HepG2 (cell line): ENCODE measurements at regions not wholly inside any gene's neighbourhood (a gene's known extent, or its start where the extent isn't known, plus 50 kb on each side); places are given as distances from the start of the nearest gene placed in this dataset.

Experiments used
- ATAC-seq: fragments of 200-7000 bp; cut with Tn5 transposase; 3 replicates; pipeline ENCODE4 v1.9.1; 2020; ENCODE audit warnings: mild to moderate bottlenecking, moderate library complexity
- BruUV-seq: library from RNA; stranded (reverse); fragments of 400-500 nt; replicated peaks from 2 replicates; lab custom pipeline; 2021; lab: Mats Ljungman, UMichigan
- CTCF ChIA-PET: fragments of 300-600 bp; formaldehyde crosslinking; extraction: SDS; loops from one replicate; lab custom pipeline; 2021; ENCODE audit warnings: low total read pairs, inconsistent platforms, low intra/inter-chr PET ratio; lab: Yijun Ruan, JAX
- POLR2A ChIA-PET: fragments of 350-600 bp; sonication (Branson Sonifier 250); formaldehyde crosslinking; loops from one replicate; lab custom pipeline; 2020; ENCODE audit warnings: antibody characterized with exemption, inconsistent platforms; lab: Yijun Ruan, JAX
- DNase-seq: peaks from one replicate; pipeline ENCODE4 v3.0.0-alpha.2; 2015; ENCODE audit warnings: low spot score
- FAIRE-seq: peaks from 3 replicates; lab custom pipeline; 2011; peaks lifted over from hg19 to GRCh38; lab: Jason Lieb, UNC
- H2AFZ ChIP-seq: one replicate; pipeline ENCODE4 v1.6.1; 2011; ENCODE audit warnings: low read length, inconsistent platforms
- H3K27ac ChIP-seq: fragments of 300-600 bp; 3 replicates; pipeline ENCODE4 v1.8.0; 2011; ENCODE audit warnings: mixed run types, mild to moderate bottlenecking, mixed read lengths, low read length, inconsistent platforms; ENCODE audit not compliant: insufficient read depth; ENCODE audit errors: extremely low read length
- H3K27me3 ChIP-seq, 2 experiments: fragments of 200-600 bp in 1 of 2; 2 replicates in 1 of 2; 3 replicates in 1 of 2; pipeline versions ENCODE4 v1.6.0 to v1.8.0; 2011; ENCODE audit warnings: low read length in 2 of 2, mild to moderate bottlenecking in 2 of 2, moderate library complexity in 2 of 2, inconsistent platforms in 1 of 2; ENCODE audit not compliant: insufficient read depth in 2 of 2, control insufficient read depth in 1 of 2
- H3K36me3 ChIP-seq, 2 experiments: fragments of 200-600 bp in 1 of 2; replicated peaks in 1 of 2; 2 replicates in 1 of 2; 3 replicates in 1 of 2; pipeline versions ENCODE4 v1.5.1 to v1.8.0; 2011; ENCODE audit warnings: low read length in 2 of 2, inconsistent platforms in 1 of 2; ENCODE audit not compliant: insufficient read depth in 2 of 2, control insufficient read depth in 1 of 2
- H3K4me1 ChIP-seq: 2 replicates; pipeline ENCODE4 v1.5.1; 2012; ENCODE audit warnings: low read length, inconsistent platforms; ENCODE audit not compliant: insufficient read depth
- H3K4me2 ChIP-seq: 2 replicates; pipeline ENCODE4 v1.6.0; 2011; ENCODE audit warnings: low read depth, low read length, inconsistent platforms
- H3K4me3 ChIP-seq, 3 experiments: fragments of 200-600 bp in 1 of 3; sonication (generic), shearing (Covaris generic) in 1 of 3; replicated peaks in 1 of 3; 2 replicates each; pipeline ENCODE4 v1.5.1; 2011 to 2016; ENCODE audit warnings: low read length in 3 of 3, inconsistent platforms in 2 of 3, low read depth in 2 of 3, mild to moderate bottlenecking in 2 of 3, control low read depth in 1 of 3, mixed read lengths in 1 of 3; ENCODE audit not compliant: insufficient read depth in 1 of 3
- H3K79me2 ChIP-seq: one replicate; pipeline ENCODE4 v1.6.1; 2011; ENCODE audit warnings: low read length, inconsistent platforms; ENCODE audit not compliant: insufficient read depth
- H3K9ac ChIP-seq: 2 replicates; pipeline ENCODE4 v1.6.0; 2011; ENCODE audit warnings: mild to moderate bottlenecking, low read depth, low read length, inconsistent platforms; ENCODE audit not compliant: insufficient read depth
- H3K9me3 ChIP-seq: 2 replicates; pipeline ENCODE4 v1.5.1; 2012; ENCODE audit warnings: mild to moderate bottlenecking, low read length
- H4K20me1 ChIP-seq: 2 replicates; pipeline ENCODE4 v1.6.0; 2011; ENCODE audit warnings: inconsistent platforms, mild to moderate bottlenecking, low read length, moderate library complexity; ENCODE audit not compliant: insufficient read depth
- BRF2 ChIP-seq: sonication (generic); formaldehyde crosslinking; IDR thresholded peaks from 2 replicates; pipeline ENCODE4 v1.8.1; 2022; ENCODE audit warnings: mild to moderate bottlenecking, missing genetic modification reagents
- CEBPG ChIP-seq: IDR thresholded peaks from 2 replicates; pipeline ENCODE4 v1.6.1; 2016
- CENPT ChIP-seq: sonication (generic); formaldehyde crosslinking; IDR thresholded peaks from 2 replicates; pipeline ENCODE4 v1.8.0; 2022; ENCODE audit warnings: low read depth, mild to moderate bottlenecking, moderate library complexity, missing genetic modification reagents
- FOXO4 ChIP-seq: sonication (generic); formaldehyde crosslinking; conservative IDR thresholded peaks from 2 replicates; pipeline ENCODE4 v1.8.1; 2023; ENCODE audit warnings: missing genetic modification reagents
- GLI4 ChIP-seq: sonication (generic); formaldehyde crosslinking; IDR thresholded peaks from 2 replicates; pipeline ENCODE4 v1.5.1; 2020; ENCODE audit warnings: missing genetic modification reagents, mild to moderate bottlenecking, moderate library complexity, borderline replicate concordance
- KDM1A ChIP-seq: IDR thresholded peaks from 2 replicates; pipeline ENCODE4 v1.6.1; 2016; ENCODE audit warnings: missing compliant biosample characterization
- SCMH1 ChIP-seq: sonication (generic); formaldehyde crosslinking; IDR thresholded peaks from 2 replicates; pipeline ENCODE4 v1.9.0; 2021; ENCODE audit warnings: missing genetic modification reagents, mild to moderate bottlenecking, borderline replicate concordance
- TOPORS ChIP-seq: sonication (generic); formaldehyde crosslinking; IDR thresholded peaks from 2 replicates; pipeline ENCODE4 v1.8.0; 2023; ENCODE audit warnings: mild to moderate bottlenecking, missing genetic modification reagents
- TRIM22 ChIP-seq: fragments of 450-650 bp; IDR thresholded peaks from 2 replicates; pipeline ENCODE4 v1.6.1; 2017
- ZNF30 ChIP-seq: sonication (generic); formaldehyde crosslinking; IDR thresholded peaks from 2 replicates; pipeline ENCODE4 v1.5.0; 2020; ENCODE audit warnings: mild to moderate bottlenecking, missing genetic modification reagents
- ZNF564 ChIP-seq: sonication (generic); formaldehyde crosslinking; IDR thresholded peaks from 2 replicates; pipeline ENCODE4 v1.8.1; 2023; ENCODE audit warnings: mild to moderate bottlenecking, missing genetic modification reagents
- ZNF607 ChIP-seq: sonication (generic); formaldehyde crosslinking; IDR thresholded peaks from 2 replicates; pipeline ENCODE4 v1.5.1; 2020; ENCODE audit warnings: missing genetic modification reagents, mild to moderate bottlenecking, borderline replicate concordance
- ZNF691 ChIP-seq: sonication (generic); formaldehyde crosslinking; IDR thresholded peaks from 2 replicates; pipeline ENCODE4 v1.4.0; 2020; ENCODE audit warnings: missing genetic modification reagents, low read depth, mild to moderate bottlenecking, borderline replicate concordance
- WGBS: methylation state at CpG from one replicate; pipeline ENCODE4 v1.1.6; 2017; ENCODE audit warnings: low lambda C conversion rate; 5-methylcytosine and 5-hydroxymethylcytosine counted together
- in situ Hi-C: cut with HindIII; loops from 2 replicates; pipeline ENCODE4 v1.10.0; 2017; ENCODE audit warnings: low pct_unique_long_range_greater_than_20kb; ENCODE audit not compliant: extremely low pct_ligation_motif_present
- intact Hi-C: fragments of 100-400 bp; cut with micrococcal nuclease; formaldehyde crosslinking; loops from one replicate; pipeline ENCODE4 v1.10.0; 2022; ENCODE audit not compliant: unreplicated experiment

GRCh38 chr15:49718846-49719245, 98.0 kb downstream of the DTWD1 start:
- no peak for ATAC-seq
- intact Hi-C loops, result no loop called here
- no peak for DNase-seq
- H3K4me2 ChIP-seq, result no peak overlapping the region
- no peaks in the 10 kb centered on the region for H3K79me2 ChIP-seq
- BruUV-seq, result no TSS peak
- H3K4me3 ChIP-seq, result no peak overlapping the region
- no peaks in the 10 kb centered on the region for H3K4me1 ChIP-seq
- no peaks in the 10 kb centered on the region for H4K20me1 ChIP-seq
- TF ChIP-seq TOPORS, result no peak
- no peak for TF ChIP-seq GLI4 (CRISPR knock-in tag)
- TF ChIP-seq CEBPG, result no peak
- TF ChIP-seq ZNF564 (CRISPR knock-in tag), result no peak
- TF ChIP-seq TRIM22, result no peak
- no peak for TF ChIP-seq KDM1A (CRISPR knock-in tag)
- TF ChIP-seq ZNF691 (CRISPR knock-in tag), result no peak
- TF ChIP-seq ZNF30 (CRISPR knock-in tag), result no peak
- TF ChIP-seq CENPT (CRISPR knock-in tag), result no peak
- TF ChIP-seq FOXO4 (CRISPR knock-in tag), result no peak
- no peak for TF ChIP-seq ZNF607 (CRISPR knock-in tag)
- TF ChIP-seq SCMH1 (CRISPR knock-in tag), result no peak
- TF ChIP-seq BRF2 (CRISPR knock-in tag), result no peak
- TF ChIP-seq, all 625 proteins: peak for 0
- in situ Hi-C loops, result no loop called here
- POLR2A ChIA-PET, result no interaction called here
- Histone ChIP-seq H3K27me3 (no peaks in the 10 kb centered on the region), H3K27ac (no peak overlapping the region), H3K36me3 (no peaks in the 10 kb centered on the region), H3K9ac (no peak overlapping the region), H2AFZ (no peak overlapping the region), H3K9me3 (no peaks in the 10 kb centered on the region)
- CTCF ChIA-PET, result no interaction called here
- WGBS, result 17% methylated on average over 3 of the region's 3 CpGs
- FAIRE-seq, result no peak
